ENCODE measurements at regions not wholly inside any gene's neighbourhood (a gene's known extent, or its start where the extent isn't known, plus 50 kb on each side); places are given as distances from the start of the nearest gene placed in this dataset.

DNA sequence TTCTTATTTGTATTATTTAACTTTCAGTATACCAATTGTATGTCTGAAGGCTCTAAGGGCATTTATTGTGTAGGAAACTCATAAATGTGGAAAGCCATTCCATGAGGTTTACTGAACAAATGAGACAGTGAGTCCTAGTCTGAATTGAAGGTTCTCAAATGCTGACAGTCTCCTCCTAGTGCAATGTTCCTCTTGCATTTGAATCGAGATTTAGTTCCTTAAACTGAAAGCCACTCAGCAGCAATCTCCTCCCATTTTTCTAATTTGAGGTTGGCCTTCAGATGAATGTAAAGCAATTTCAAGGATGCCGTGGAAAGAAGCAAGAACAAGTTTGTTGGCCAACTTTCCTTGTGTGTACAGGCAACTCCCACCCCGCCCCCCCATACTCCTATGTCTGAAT is 493.2 kb upstream of the KLF4 start:
- Histone ChIP-seq H3K27me3 (no peaks in the 10 kb centered on the region), H3K79me2 (no peaks in the 10 kb centered on the region), H3K9me2 (replicated peaks; ENCODE audit: insufficient read depth) (no peaks in the 10 kb centered on the region), H4K20me1 (ENCODE audit: insufficient read depth, poor library complexity, severe bottlenecking) (no peaks in the 10 kb centered on the region), H3K4me1 (ENCODE audit: insufficient read depth) (no peaks in the 10 kb centered on the region), H3K9me3 (ENCODE audit: low read depth) (no peaks in the 10 kb centered on the region), H3K4me2 (no peak overlapping the region), H3K36me3 (replicated peaks; ENCODE audit: insufficient read depth, low read depth) (no peaks in the 10 kb centered on the region), H3K27ac (no peak overlapping the region), H2AFZ (no peak overlapping the region), H3K4me3 (no peak overlapping the region)
- no peak for TF ChIP-seq EZH2 (IDR thresholded peaks at IDR 0.05; ENCODE audit: borderline replicate concordance)
- TF ChIP-seq CTCF (IDR thresholded peaks at IDR 0.05; ENCODE audit: poor library complexity): no peak
- TF ChIP-seq EZH2phosphoT487 (IDR thresholded peaks at IDR 0.05; ENCODE audit: low read depth, severe bottlenecking, unreplicated experiment): no peak
- no peak for DNase-seq (ENCODE audit: low spot score)
- WGBS (ENCODE audit: low lambda C conversion rate, missing lambda C conversion rate): 87% methylated on average over 3 of the region's 3 CpGs

DNA sequence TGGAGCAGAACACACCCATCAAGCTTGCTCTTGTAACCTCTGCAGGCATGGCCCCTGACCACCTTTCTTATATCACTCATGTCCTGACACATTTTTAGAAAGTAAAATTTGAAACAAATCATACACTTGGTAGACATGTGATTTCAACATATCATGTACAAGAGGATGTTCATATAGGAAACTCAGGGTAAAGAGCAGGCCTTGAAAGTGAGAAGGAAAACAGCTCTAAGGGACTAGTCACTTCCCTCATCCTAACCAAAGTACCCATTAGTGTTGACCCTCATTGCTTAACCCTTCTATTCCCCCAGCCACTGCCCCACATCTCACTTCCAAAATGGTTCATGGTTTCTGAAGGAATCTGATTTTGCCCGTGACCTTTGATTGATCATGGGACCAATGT is 492.4 kb upstream of the KLF4 start:
- no peak overlapping the region for H2AFZ ChIP-seq
- TF ChIP-seq EZH2 (IDR thresholded peaks at IDR 0.05; ENCODE audit: borderline replicate concordance) (no peak), EZH2phosphoT487 (IDR thresholded peaks at IDR 0.05; ENCODE audit: low read depth, severe bottlenecking, unreplicated experiment) (no peak), CTCF (IDR thresholded peaks at IDR 0.05; ENCODE audit: poor library complexity) (no peak)
- no peak for DNase-seq (ENCODE audit: low spot score)
- WGBS (ENCODE audit: low lambda C conversion rate, missing lambda C conversion rate): 96% methylated on average over 1 of the region's 1 CpG
- H3K27me3 ChIP-seq: no peaks in the 10 kb centered on the region
- H3K4me1 ChIP-seq (ENCODE audit: insufficient read depth): no peaks in the 10 kb centered on the region
- H3K79me2 ChIP-seq: no peaks in the 10 kb centered on the region
- H4K20me1 ChIP-seq (ENCODE audit: insufficient read depth, poor library complexity, severe bottlenecking): no peaks in the 10 kb centered on the region
- no peak overlapping the region for H3K4me2 ChIP-seq
- H3K9me3 ChIP-seq (ENCODE audit: low read depth): no peaks in the 10 kb centered on the region
- H3K27ac ChIP-seq: no peak overlapping the region
- H3K4me3 ChIP-seq: no peak overlapping the region
- no peaks in the 10 kb centered on the region for H3K36me3 ChIP-seq (replicated peaks; ENCODE audit: insufficient read depth, low read depth)
- no peaks in the 10 kb centered on the region for H3K9me2 ChIP-seq (replicated peaks; ENCODE audit: insufficient read depth)

GRCh38 chr9:107980984-107981383 is 491.4 kb upstream of the KLF4 start:
- Histone ChIP-seq H2AFZ (no peak overlapping the region), H3K4me3 (no peak overlapping the region), H3K4me1 (ENCODE audit: insufficient read depth) (no peaks in the 10 kb centered on the region), H3K9me2 (replicated peaks; ENCODE audit: insufficient read depth) (no peaks in the 10 kb centered on the region), H3K79me2 (no peaks in the 10 kb centered on the region), H3K27ac (no peak overlapping the region), H3K4me2 (no peak overlapping the region), H4K20me1 (ENCODE audit: insufficient read depth, poor library complexity, severe bottlenecking) (no peaks in the 10 kb centered on the region), H3K9me3 (ENCODE audit: low read depth) (no peaks in the 10 kb centered on the region), H3K36me3 (replicated peaks; ENCODE audit: insufficient read depth, low read depth) (no peaks in the 10 kb centered on the region), H3K27me3 (no peaks in the 10 kb centered on the region)
- no peak for DNase-seq (ENCODE audit: low spot score)
- WGBS (ENCODE audit: low lambda C conversion rate, missing lambda C conversion rate): 93% methylated on average over 2 of the region's 2 CpGs
- no peak for TF ChIP-seq EZH2phosphoT487 (IDR thresholded peaks at IDR 0.05; ENCODE audit: low read depth, severe bottlenecking, unreplicated experiment)
- no peak for TF ChIP-seq EZH2 (IDR thresholded peaks at IDR 0.05; ENCODE audit: borderline replicate concordance)
- TF ChIP-seq CTCF (IDR thresholded peaks at IDR 0.05; ENCODE audit: poor library complexity): no peak

DNA sequence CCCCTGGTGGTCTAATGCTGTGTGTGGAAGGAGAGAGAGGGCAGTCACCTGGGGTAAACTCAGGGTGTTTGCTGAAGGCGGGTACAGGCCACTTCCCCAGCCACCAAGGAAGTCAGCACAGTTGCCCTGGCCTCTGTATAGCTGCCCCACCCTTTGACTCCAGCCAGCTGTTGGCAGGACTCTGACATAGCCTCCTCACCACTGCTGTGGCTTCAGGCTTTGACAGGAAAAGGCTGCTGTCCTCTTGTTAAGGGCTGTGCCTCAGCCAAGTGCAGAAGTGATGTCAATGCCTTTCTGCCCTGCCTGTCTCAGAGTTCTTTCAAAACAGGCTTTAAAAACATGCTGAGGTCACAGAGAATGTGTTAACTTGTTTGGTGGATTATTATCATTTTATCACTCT is 487.2 kb upstream of the KLF4 start:
- no peaks in the 10 kb centered on the region for H3K9me3 ChIP-seq (ENCODE audit: low read depth)
- no peak for TF ChIP-seq EZH2 (IDR thresholded peaks at IDR 0.05; ENCODE audit: borderline replicate concordance)
- TF ChIP-seq CTCF (IDR thresholded peaks at IDR 0.05; ENCODE audit: poor library complexity): no peak
- no peak for TF ChIP-seq EZH2phosphoT487 (IDR thresholded peaks at IDR 0.05; ENCODE audit: low read depth, severe bottlenecking, unreplicated experiment)
- H3K4me1 ChIP-seq (ENCODE audit: insufficient read depth): no peaks in the 10 kb centered on the region
- no peaks in the 10 kb centered on the region for H4K20me1 ChIP-seq (ENCODE audit: insufficient read depth, poor library complexity, severe bottlenecking)
- H3K36me3 ChIP-seq (replicated peaks; ENCODE audit: insufficient read depth, low read depth): no peaks in the 10 kb centered on the region
- WGBS (ENCODE audit: low lambda C conversion rate, missing lambda C conversion rate): 64% methylated on average over 1 of the region's 1 CpG
- H3K4me3 ChIP-seq: no peak overlapping the region
- no peak overlapping the region for H3K4me2 ChIP-seq
- no peak overlapping the region for H2AFZ ChIP-seq
- H3K9me2 ChIP-seq (replicated peaks; ENCODE audit: insufficient read depth): no peaks in the 10 kb centered on the region
- no peaks in the 10 kb centered on the region for H3K27me3 ChIP-seq
- H3K79me2 ChIP-seq: no peaks in the 10 kb centered on the region
- no peak overlapping the region for H3K27ac ChIP-seq
- DNase-seq (ENCODE audit: low spot score): no peak
